NCI-H748 (cell line): ENCODE measurements at regions not wholly inside any gene's neighbourhood (a gene's known extent, or its start where the extent isn't known, plus 50 kb on each side); places are given as distances from the start of the nearest gene placed in this dataset.
"Not testable (repeated sequence)": the region's sequence is repeated elsewhere in the genome, so short reads cannot be mapped to it uniquely, and the experiment has no call there.

Source experiments
- DNase-seq: peaks from one replicate; lab custom pipeline; 2025; ENCODE audit not compliant: unreplicated experiment; lab: John Stamatoyannopoulos, UW

- DNase-seq = not testable (repeated sequence)
Observed at GRCh38 chr20:30295396-30295795, 962.1 kb upstream of the DEFB115 start.

- DNase-seq = not testable (repeated sequence)
Observed at GRCh38 chr20:30295967-30296366, 961.5 kb upstream of the DEFB115 start.

GRCh38 chr20:30297878-30298595 is 959.4 kb upstream of the DEFB115 start:
- DNase-seq = not testable (repeated sequence)

- peak; percentile 43 for DNase-seq
Observed at GRCh38 chr20:30300220-30300642, 957.2 kb upstream of the DEFB115 start.

- DNase-seq = not testable (repeated sequence)
Observed at GRCh38 chr20:30302786-30303185, 954.7 kb upstream of the DEFB115 start.

- DNase-seq = not testable (repeated sequence)
Observed at GRCh38 chr20:30309938-30310337, 947.5 kb upstream of the DEFB115 start.

- DNase-seq = not testable (repeated sequence)
Observed at GRCh38 chr20:30310385-30310784, 947.1 kb upstream of the DEFB115 start.

GRCh38 chr20:30312220-30312619 is 945.2 kb upstream of the DEFB115 start:
- not testable (repeated sequence) for DNase-seq

- DNase-seq = not testable (repeated sequence)
Observed at GRCh38 chr20:30313660-30314059, 943.8 kb upstream of the DEFB115 start.

GRCh38 chr20:30316063-30316462 is 941.4 kb upstream of the DEFB115 start:
- not testable (repeated sequence) for DNase-seq

- DNase-seq = not testable (repeated sequence)
Observed at GRCh38 chr20:30316532-30317299, 940.7 kb upstream of the DEFB115 start.

GRCh38 chr20:30333744-30334143 is 923.7 kb upstream of the DEFB115 start:
- not testable (repeated sequence) for DNase-seq

GRCh38 chr20:30337556-30337955 is 919.9 kb upstream of the DEFB115 start:
- not testable (repeated sequence) for DNase-seq

- peak; percentile 6 for DNase-seq
Observed at GRCh38 chr20:30348932-30349331, 908.5 kb upstream of the DEFB115 start.

- DNase-seq = peak; percentile 4
Observed at GRCh38 chr20:30356854-30357467, 900.5 kb upstream of the DEFB115 start.

- not testable (repeated sequence) for DNase-seq
Observed at GRCh38 chr20:30361756-30362155, 895.7 kb upstream of the DEFB115 start.

GRCh38 chr20:30376430-30376766 is 881.1 kb upstream of the DEFB115 start:
- DNase-seq = not testable (repeated sequence)

GRCh38 chr20:30376767-30377658 is 880.5 kb upstream of the DEFB115 start:
- peak; percentile 85 for DNase-seq

GRCh38 chr20:30378317-30378716 is 879.1 kb upstream of the DEFB115 start:
- not testable (repeated sequence) for DNase-seq

- not testable (repeated sequence) for DNase-seq
Observed at GRCh38 chr20:30378721-30379120, 878.7 kb upstream of the DEFB115 start.

GRCh38 chr20:30384841-30385240 is 872.6 kb upstream of the DEFB115 start:
- not testable (repeated sequence) for DNase-seq
